Loucy (cell line): ENCODE measurements at regions not wholly inside any gene's neighbourhood (a gene's known extent, or its start where the extent isn't known, plus 50 kb on each side); places are given as distances from the start of the nearest gene placed in this dataset.

Experiments
- H2AFZ ChIP-seq: fragments of 200-600 bp; sonication (generic); 2 replicates; pipeline ENCODE4 v1.6.0; 2016; ENCODE audit warnings: antibody characterized with exemption, mild to moderate bottlenecking, low read length, moderate library complexity
- H3F3A ChIP-seq: fragments of 200-600 bp; 2 replicates; pipeline ENCODE4 v1.6.0; 2016; ENCODE audit warnings: antibody characterized with exemption, low read depth, mild to moderate bottlenecking
- H3K27me3 ChIP-seq: fragments of 200-600 bp; sonication (generic); 2 replicates; pipeline ENCODE4 v1.6.1; 2014; ENCODE audit warnings: low read length, mild to moderate bottlenecking; ENCODE audit not compliant: insufficient read depth, poor library complexity, severe bottlenecking
- H3K36me3 ChIP-seq: fragments of 200-600 bp; sonication (generic); 2 replicates; pipeline ENCODE4 v1.6.1; 2016; ENCODE audit warnings: low read length; ENCODE audit not compliant: insufficient read depth
- H3K4me1 ChIP-seq: fragments of 200-600 bp; sonication (generic); 2 replicates; pipeline ENCODE4 v1.5.1; 2014; ENCODE audit warnings: low read length, mild to moderate bottlenecking; ENCODE audit not compliant: insufficient read depth, poor library complexity, severe bottlenecking
- H3K4me2 ChIP-seq: fragments of 200-600 bp; sonication (generic); 2 replicates; pipeline ENCODE4 v1.6.0; 2014; ENCODE audit warnings: antibody characterized with exemption, low read length, low read depth, mild to moderate bottlenecking; ENCODE audit not compliant: poor library complexity, severe bottlenecking
- H3K4me3 ChIP-seq: fragments of 200-600 bp; sonication (generic); 2 replicates; pipeline ENCODE4 v1.5.1; 2014; ENCODE audit warnings: low read length, mild to moderate bottlenecking, mixed read lengths; ENCODE audit not compliant: poor library complexity, severe bottlenecking
- H3K79me2 ChIP-seq: fragments of 200-600 bp; sonication (generic); 2 replicates; pipeline ENCODE4 v1.6.1; 2014; ENCODE audit warnings: low read length; ENCODE audit not compliant: insufficient read depth
- H3K9ac ChIP-seq: fragments of 200-600 bp; sonication (generic); 2 replicates; pipeline ENCODE4 v1.6.0; 2014; ENCODE audit warnings: mild to moderate bottlenecking, low read depth, low read length, moderate library complexity; ENCODE audit not compliant: poor library complexity, severe bottlenecking
- H3K9me2 ChIP-seq: fragments of 200-600 bp; sonication (generic); replicated peaks from 2 replicates; pipeline ENCODE4 v1.6.1; 2016; ENCODE audit warnings: low read depth, low read length, mixed read lengths
- H3K9me3 ChIP-seq: fragments of 200-600 bp; sonication (generic); 2 replicates; pipeline ENCODE4 v1.6.1; 2014; ENCODE audit warnings: mild to moderate bottlenecking, antibody characterized with exemption, low read length, low read depth; ENCODE audit not compliant: insufficient read depth
- H4K20me1 ChIP-seq: fragments of 200-600 bp; sonication (generic); 2 replicates; pipeline ENCODE4 v1.6.0; 2014; ENCODE audit warnings: antibody characterized with exemption, low read length, mild to moderate bottlenecking; ENCODE audit not compliant: insufficient read depth, poor library complexity, severe bottlenecking
- CTCF ChIP-seq: fragments of 200-600 bp; sonication (generic); conservative IDR thresholded peaks from 2 replicates; pipeline ENCODE4 v1.5.1; 2014; ENCODE audit warnings: mild to moderate bottlenecking, antibody characterized with exemption, low read length
- EZH2phosphoT487 ChIP-seq: fragments of 200-600 bp; IDR thresholded peaks from 2 replicates; pipeline ENCODE4 v1.6.1; 2018; ENCODE audit warnings: antibody characterized with exemption, mild to moderate bottlenecking, moderate library complexity, borderline replicate concordance

- no peak overlapping the region for H2AFZ ChIP-seq
- TF ChIP-seq CTCF (no peak), EZH2phosphoT487 (no peak)
- peak overlapping the region; percentile 82 for H3K4me2 ChIP-seq
Measured at GRCh38 chrX:39771089-39771488, 326.7 kb downstream of the BCOR start.

GRCh38 chrX:39772057-39772832 lies 325.5 kb downstream of the BCOR start:
- Histone ChIP-seq H2AFZ (no peak overlapping the region), H3K27me3 (no peaks in the 10 kb centered on the region), H3K36me3 (no peaks in the 10 kb centered on the region), H3K9ac (peak overlapping the region; percentile 78), H3F3A (peaks cover 27% of the 10 kb centered on the region), H4K20me1 (no peaks in the 10 kb centered on the region), H3K4me2 (peak overlapping the region; percentile 82), H3K79me2 (no peaks in the 10 kb centered on the region), H3K4me3 (peak overlapping the region; percentile 66), H3K9me3 (no peaks in the 10 kb centered on the region), H3K9me2 (no peaks in the 10 kb centered on the region), H3K4me1 (peaks cover 69% of the 10 kb centered on the region)
- no peak for TF ChIP-seq EZH2phosphoT487

More at GRCh38 chrX:39771089-39771488, 326.7 kb downstream of the BCOR start:
- Histone ChIP-seq H3K9me3 (no peaks in the 10 kb centered on the region), H3K9me2 (no peaks in the 10 kb centered on the region), H3K4me3 (peak overlapping the region; percentile 66), H3K79me2 (no peaks in the 10 kb centered on the region), H4K20me1 (no peaks in the 10 kb centered on the region), H3F3A (peaks cover 27% of the 10 kb centered on the region), H3K9ac (peak overlapping the region; percentile 78), H3K36me3 (no peaks in the 10 kb centered on the region), H3K4me1 (peaks cover 75% of the 10 kb centered on the region), H3K27me3 (no peaks in the 10 kb centered on the region)

GRCh38 chrX:39773150-39773549 lies 324.6 kb downstream of the BCOR start:
- Histone ChIP-seq H3K36me3 (no peaks in the 10 kb centered on the region), H4K20me1 (no peaks in the 10 kb centered on the region), H3K9me3 (no peaks in the 10 kb centered on the region), H3F3A (peaks cover 27% of the 10 kb centered on the region), H3K4me1 (peaks cover 78% of the 10 kb centered on the region), H3K4me2 (peak overlapping the region; percentile 82), H3K9me2 (no peaks in the 10 kb centered on the region), H3K27me3 (no peaks in the 10 kb centered on the region), H3K9ac (peak overlapping the region; percentile 78), H3K4me3 (peak overlapping the region; percentile 66), H2AFZ (no peak overlapping the region), H3K79me2 (no peaks in the 10 kb centered on the region)
- no peak for TF ChIP-seq EZH2phosphoT487
- no peak for TF ChIP-seq CTCF
